ENCODE measurements at regions not wholly inside any gene's neighbourhood (a gene's known extent, or its start where the extent isn't known, plus 50 kb on each side); places are given as distances from the start of the nearest gene placed in this dataset.

GRCh38 chr6:139917951-139918630 is 543.6 kb upstream of the CITED2 start:
- no peak overlapping the region for H3K4me3 ChIP-seq (ENCODE audit: low read length)
- no peak for TF ChIP-seq CTCF (conservative IDR thresholded peaks at IDR 0.05; ENCODE audit: low read depth, low read length)

GRCh38 chr6:139914910-139915309 is 540.5 kb upstream of the CITED2 start:
- no peak overlapping the region for H3K4me3 ChIP-seq (ENCODE audit: low read length)
- DNase-seq (ENCODE audit: low read depth) = no peak
- TF ChIP-seq CTCF (conservative IDR thresholded peaks at IDR 0.05; ENCODE audit: low read depth, low read length) = no peak

More at GRCh38 chr6:139917951-139918630, 543.6 kb upstream of the CITED2 start:
- DNase-seq (ENCODE audit: low read depth) = no peak

GRCh38 chr6:139912735-139913400 is 538.4 kb upstream of the CITED2 start:
- TF ChIP-seq CTCF (conservative IDR thresholded peaks at IDR 0.05; ENCODE audit: low read depth, low read length) = no peak
- H3K4me3 ChIP-seq (ENCODE audit: low read length) = no peak overlapping the region
- no peak for DNase-seq (ENCODE audit: low read depth)

GRCh38 chr6:139909992-139910391 is 535.5 kb upstream of the CITED2 start:
- H3K4me3 ChIP-seq (ENCODE audit: low read length) = no peak overlapping the region
- DNase-seq (ENCODE audit: low read depth) = no peak
- no peak for TF ChIP-seq CTCF (conservative IDR thresholded peaks at IDR 0.05; ENCODE audit: low read depth, low read length)

- no peak for TF ChIP-seq CTCF (conservative IDR thresholded peaks at IDR 0.05; ENCODE audit: low read depth, low read length)
- H3K4me3 ChIP-seq (ENCODE audit: low read length) = no peak overlapping the region
- no peak for DNase-seq (ENCODE audit: low read depth)
Measured at GRCh38 chr6:139905404-139906052, 531.1 kb upstream of the CITED2 start.

GRCh38 chr6:139904568-139904967 is 530.1 kb upstream of the CITED2 start:
- H3K4me3 ChIP-seq (ENCODE audit: low read length) = no peak overlapping the region
- DNase-seq (ENCODE audit: low read depth) = no peak
- TF ChIP-seq CTCF (conservative IDR thresholded peaks at IDR 0.05; ENCODE audit: low read depth, low read length) = no peak
